GM12801 (cell line): ENCODE measurements at regions not wholly inside any gene's neighbourhood (a gene's known extent, or its start where the extent isn't known, plus 50 kb on each side); places are given as distances from the start of the nearest gene placed in this dataset.

Experiments used
- CTCF ChIP-seq: IDR thresholded peaks from one replicate; pipeline ENCODE4 v1.5.1; 2011; ENCODE audit warnings: control low read depth; ENCODE audit not compliant: insufficient read length; ENCODE audit errors: extremely low read depth

- no peak for TF ChIP-seq CTCF
Observed at GRCh38 chr1:55815745-55816455, 600.7 kb upstream of the USP24 start.

- no peak for TF ChIP-seq CTCF
Observed at GRCh38 chr1:55814967-55815366, 599.8 kb upstream of the USP24 start.

DNA sequence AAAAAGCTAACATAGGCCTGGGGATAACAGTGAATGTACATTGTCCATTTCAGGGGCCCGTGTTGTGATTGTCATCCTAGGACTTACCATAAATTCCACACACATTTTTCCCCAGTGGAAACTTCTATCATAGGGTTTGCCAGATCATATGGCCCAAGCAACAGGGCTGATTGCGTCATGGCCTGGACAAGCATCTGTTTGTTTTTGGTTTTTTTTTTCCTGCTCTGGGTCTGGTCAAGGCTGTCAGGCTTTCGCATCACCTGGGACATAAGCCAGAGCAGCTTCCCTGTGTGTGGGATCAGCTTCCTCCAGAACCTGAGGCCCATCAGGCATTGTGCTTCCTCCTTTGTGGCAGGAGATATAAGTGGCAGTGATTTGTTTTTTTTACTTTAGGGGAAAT, 598.5 kb upstream of the USP24 start:
- TF ChIP-seq CTCF: no peak

DNA sequence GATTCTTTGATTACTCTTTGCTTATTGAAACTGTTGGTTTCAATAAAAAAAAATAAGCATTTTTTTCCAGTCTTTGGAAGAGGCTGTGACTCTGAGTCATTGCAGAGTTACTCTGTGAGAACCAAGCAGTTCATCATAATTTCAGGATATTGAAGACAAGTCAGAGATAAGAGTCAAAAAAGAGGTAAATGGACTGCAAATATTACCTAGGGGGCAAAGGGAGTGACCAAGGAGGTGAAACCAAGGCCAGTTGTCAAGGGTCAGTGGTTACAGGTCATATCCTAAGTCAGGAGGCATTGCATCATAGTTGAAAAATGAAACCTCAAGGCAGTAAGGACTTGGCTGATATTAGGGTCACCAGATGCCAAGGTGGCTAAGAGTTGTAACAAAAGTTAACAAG, 597.1 kb upstream of the USP24 start:
- no peak for TF ChIP-seq CTCF

GRCh38 chr1:55808263-55808662, 593.1 kb upstream of the USP24 start:
- no peak for TF ChIP-seq CTCF

DNA sequence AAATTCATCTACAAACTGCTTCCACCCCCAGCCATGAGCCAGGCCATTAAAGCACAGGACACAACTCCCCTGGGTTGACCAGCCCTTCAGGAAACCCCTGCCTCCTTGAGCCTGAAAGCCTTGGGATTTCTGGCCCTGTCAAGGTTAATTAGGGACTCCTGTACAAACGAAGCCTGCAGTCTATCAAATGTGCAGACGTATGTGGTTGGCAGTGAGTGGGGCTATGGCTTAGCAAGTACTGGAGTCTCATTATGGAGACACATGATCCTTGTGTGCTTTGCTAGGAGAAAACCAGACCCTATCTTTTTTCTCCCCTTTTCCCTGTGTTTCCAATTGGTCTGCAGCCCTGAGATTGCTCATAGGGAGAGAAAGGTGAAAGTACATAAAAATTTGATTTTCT, 588.3 kb upstream of the USP24 start:
- TF ChIP-seq CTCF: no peak

DNA sequence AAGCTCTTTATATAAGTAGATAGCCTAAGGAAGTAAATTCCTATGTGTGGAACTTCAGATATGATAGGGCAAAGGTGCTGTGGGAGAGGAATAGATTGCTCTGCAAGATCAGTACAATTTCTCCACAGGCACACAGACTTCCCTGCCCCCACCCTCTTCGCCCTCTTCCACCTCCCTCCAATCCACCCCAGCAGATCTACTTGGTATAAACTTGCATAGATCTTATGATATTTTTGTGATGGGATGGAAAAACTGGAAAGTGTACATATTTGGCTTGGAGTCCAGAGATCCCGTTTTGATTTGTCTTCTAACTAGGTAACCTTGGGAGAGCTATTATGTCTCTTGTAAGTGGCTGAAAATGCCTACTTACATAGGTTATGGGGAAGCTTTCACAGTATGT, 586.3 kb upstream of the USP24 start:
- TF ChIP-seq CTCF: no peak
